Progenitor cell of endocrine pancreas (in vitro differentiated cells): ENCODE measurements at regions not wholly inside any gene's neighbourhood (a gene's known extent, or its start where the extent isn't known, plus 50 kb on each side); places are given as distances from the start of the nearest gene placed in this dataset.

Experiments used
- DNase-seq: peaks from one replicate; pipeline ENCODE4 v3.0.0; 2021; ENCODE audit warnings: low spot score; ENCODE audit not compliant: unreplicated experiment
- H3K27ac Mint-ChIP-seq: 2 replicates; pipeline ENCODE4 v1.8.0; 2021; ENCODE audit warnings: mild to moderate bottlenecking, moderate library complexity, mixed read lengths
- H3K27me3 Mint-ChIP-seq: 2 replicates; pipeline ENCODE4 v1.8.0; 2021; ENCODE audit warnings: mixed read lengths
- H3K36me3 Mint-ChIP-seq: 2 replicates; pipeline ENCODE4 v1.8.0; 2022; ENCODE audit warnings: mixed read lengths; ENCODE audit not compliant: insufficient read depth
- H3K4me1 Mint-ChIP-seq: 2 replicates; pipeline ENCODE4 v1.8.0; 2021; ENCODE audit warnings: low read depth, mixed read lengths
- H3K4me3 Mint-ChIP-seq: 2 replicates; pipeline ENCODE4 v1.8.0; 2021; ENCODE audit warnings: low read depth, mild to moderate bottlenecking, moderate library complexity, mixed read lengths
- H3K9me3 Mint-ChIP-seq: 2 replicates; pipeline ENCODE4 v1.8.0; 2021; ENCODE audit warnings: low read depth, mixed read lengths
- TF ChIP-seq, protein P1 (sequence below): fragments of 200-600 bp; sonication (generic); IDR thresholded peaks from one replicate; pipeline ENCODE4 v1.5.0; 2021; ENCODE audit warnings: antibody characterized with exemption, mild to moderate bottlenecking; ENCODE audit not compliant: unreplicated experiment

DNA sequence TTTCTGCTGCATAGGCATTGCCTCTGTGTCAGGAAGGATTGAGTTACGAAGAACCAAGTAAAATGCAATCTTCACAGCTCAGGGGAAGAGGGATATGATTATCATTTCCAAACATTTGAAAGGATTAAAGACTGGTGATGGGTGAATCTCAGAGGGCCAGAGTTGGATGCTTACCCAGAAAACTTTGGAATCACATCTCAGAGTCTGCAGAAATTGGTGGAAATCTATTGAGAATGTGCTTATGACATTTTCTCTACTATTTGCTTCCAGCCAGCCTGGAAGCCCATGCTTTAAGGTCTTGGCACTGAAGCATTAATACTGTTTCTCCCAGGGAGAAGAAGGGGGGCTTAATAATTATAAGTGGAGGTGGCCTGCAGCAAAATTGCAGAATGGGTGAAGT lies 1301.4 kb upstream of the PIK3C3 start:
- Mint-ChIP-seq H3K27me3 (no peaks in the 10 kb centered on the region), H3K36me3 (no peaks in the 10 kb centered on the region), H3K4me3 (no peak overlapping the region), H3K4me1 (no peaks in the 10 kb centered on the region), H3K27ac (no peak overlapping the region), H3K9me3 (peaks cover 6% of the 10 kb centered on the region)
- TF ChIP-seq, protein P1, sequence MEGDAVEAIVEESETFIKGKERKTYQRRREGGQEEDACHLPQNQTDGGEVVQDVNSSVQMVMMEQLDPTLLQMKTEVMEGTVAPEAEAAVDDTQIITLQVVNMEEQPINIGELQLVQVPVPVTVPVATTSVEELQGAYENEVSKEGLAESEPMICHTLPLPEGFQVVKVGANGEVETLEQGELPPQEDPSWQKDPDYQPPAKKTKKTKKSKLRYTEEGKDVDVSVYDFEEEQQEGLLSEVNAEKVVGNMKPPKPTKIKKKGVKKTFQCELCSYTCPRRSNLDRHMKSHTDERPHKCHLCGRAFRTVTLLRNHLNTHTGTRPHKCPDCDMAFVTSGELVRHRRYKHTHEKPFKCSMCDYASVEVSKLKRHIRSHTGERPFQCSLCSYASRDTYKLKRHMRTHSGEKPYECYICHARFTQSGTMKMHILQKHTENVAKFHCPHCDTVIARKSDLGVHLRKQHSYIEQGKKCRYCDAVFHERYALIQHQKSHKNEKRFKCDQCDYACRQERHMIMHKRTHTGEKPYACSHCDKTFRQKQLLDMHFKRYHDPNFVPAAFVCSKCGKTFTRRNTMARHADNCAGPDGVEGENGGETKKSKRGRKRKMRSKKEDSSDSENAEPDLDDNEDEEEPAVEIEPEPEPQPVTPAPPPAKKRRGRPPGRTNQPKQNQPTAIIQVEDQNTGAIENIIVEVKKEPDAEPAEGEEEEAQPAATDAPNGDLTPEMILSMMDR, result no peak
- no peak for DNase-seq

- no peaks in the 10 kb centered on the region for H3K4me1 Mint-ChIP-seq
- peaks cover under 1% of the 10 kb centered on the region for H3K9me3 Mint-ChIP-seq
- DNase-seq, result no peak
- no peak overlapping the region for H3K27ac Mint-ChIP-seq
- TF ChIP-seq, protein P1, result no peak
- H3K4me3 Mint-ChIP-seq, result no peak overlapping the region
- H3K36me3 Mint-ChIP-seq, result no peaks in the 10 kb centered on the region
- no peaks in the 10 kb centered on the region for H3K27me3 Mint-ChIP-seq
Observed at GRCh38 chr18:40652321-40652720, 1302.7 kb upstream of the PIK3C3 start.

GRCh38 chr18:40651163-40651562 lies 1303.9 kb upstream of the PIK3C3 start:
- Mint-ChIP-seq H3K4me3 (no peak overlapping the region), H3K9me3 (no peaks in the 10 kb centered on the region), H3K27me3 (no peaks in the 10 kb centered on the region), H3K4me1 (no peaks in the 10 kb centered on the region), H3K36me3 (no peaks in the 10 kb centered on the region), H3K27ac (no peak overlapping the region)
- TF ChIP-seq, protein P1, result no peak
- DNase-seq, result no peak

DNA sequence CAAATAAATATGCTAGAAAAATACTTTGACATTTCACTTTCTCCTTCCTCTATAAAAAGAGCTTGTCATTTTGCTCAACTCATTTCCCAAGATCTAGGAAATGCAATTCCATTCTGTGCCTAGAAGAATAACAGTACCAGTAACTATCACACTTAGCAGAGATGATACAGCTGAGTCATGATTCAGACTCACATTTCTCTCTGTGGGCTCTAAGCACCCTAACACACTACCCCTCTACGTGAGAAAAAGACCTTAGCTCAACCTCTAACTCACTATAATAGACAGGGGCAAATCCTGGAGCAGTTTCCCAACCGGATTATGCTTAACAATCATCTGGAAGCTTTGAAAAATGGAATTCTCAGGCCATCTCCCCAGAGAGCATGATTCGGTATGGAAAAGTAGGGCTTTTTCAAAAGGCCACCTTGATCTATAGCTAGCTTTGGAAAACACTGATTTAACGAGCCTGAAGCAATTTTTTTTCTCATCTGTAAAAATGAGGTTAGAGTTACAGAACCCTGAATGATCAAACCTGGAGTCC lies 1312.3 kb upstream of the PIK3C3 start:
- no peak overlapping the region for H3K4me3 Mint-ChIP-seq
- DNase-seq, result no peak
- H3K36me3 Mint-ChIP-seq, result no peaks in the 10 kb centered on the region
- no peaks in the 10 kb centered on the region for H3K27me3 Mint-ChIP-seq
- no peak overlapping the region for H3K27ac Mint-ChIP-seq
- H3K4me1 Mint-ChIP-seq, result no peaks in the 10 kb centered on the region
- TF ChIP-seq, protein P1, result no peak
- H3K9me3 Mint-ChIP-seq, result no peaks in the 10 kb centered on the region

GRCh38 chr18:40631319-40631718 lies 1323.7 kb upstream of the PIK3C3 start:
- TF ChIP-seq, protein P1, result no peak
- no peak overlapping the region for H3K4me3 Mint-ChIP-seq
- no peak for DNase-seq
- H3K4me1 Mint-ChIP-seq, result no peaks in the 10 kb centered on the region
- no peak overlapping the region for H3K27ac Mint-ChIP-seq
- peaks cover 4% of the 10 kb centered on the region for H3K9me3 Mint-ChIP-seq
- H3K27me3 Mint-ChIP-seq, result no peaks in the 10 kb centered on the region
- no peaks in the 10 kb centered on the region for H3K36me3 Mint-ChIP-seq
